HG03378 (cell line): ENCODE measurements at regions not wholly inside any gene's neighbourhood (a gene's known extent, or its start where the extent isn't known, plus 50 kb on each side); places are given as distances from the start of the nearest gene placed in this dataset.

Source experiments
- ATAC-seq: cut with Tn5 transposase; IDR thresholded peaks from one replicate; pipeline ENCODE4 v1.9.1; 2021; ENCODE audit warnings: mild to moderate bottlenecking, moderate library complexity; ENCODE audit not compliant: unreplicated experiment

GRCh38 chr13:74045583-74045982 lies 88.6 kb downstream of the KLF12 start:
- ATAC-seq: no peak

GRCh38 chr13:74043237-74043636 lies 91.0 kb downstream of the KLF12 start:
- ATAC-seq: no peak

- ATAC-seq: peak; percentile 58
These were observed 94.0 kb downstream of the KLF12 start for GRCh38 chr13:74040200-74040599.

- no peak for ATAC-seq
These were observed 94.5 kb downstream of the KLF12 start for GRCh38 chr13:74039667-74040066.

DNA sequence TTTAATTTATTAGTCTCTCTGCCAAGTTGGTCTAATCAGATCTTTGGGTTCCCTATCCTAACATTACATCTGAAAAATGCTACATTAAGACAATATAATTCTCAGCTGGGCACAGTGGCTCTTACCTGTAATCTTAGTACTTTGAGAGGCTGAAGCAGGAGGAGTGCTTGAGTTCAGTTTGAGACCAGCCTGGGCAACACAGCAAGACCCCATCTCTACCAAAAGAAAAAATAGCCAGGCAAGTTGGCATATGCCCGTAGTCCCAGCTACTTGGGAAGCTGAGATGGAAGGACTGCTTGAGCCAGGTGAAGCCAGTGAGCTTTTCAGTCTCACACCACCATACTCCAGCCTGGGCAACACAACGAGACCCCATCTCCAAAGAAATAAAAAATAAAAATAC lies 95.0 kb downstream of the KLF12 start:
- no peak for ATAC-seq

DNA sequence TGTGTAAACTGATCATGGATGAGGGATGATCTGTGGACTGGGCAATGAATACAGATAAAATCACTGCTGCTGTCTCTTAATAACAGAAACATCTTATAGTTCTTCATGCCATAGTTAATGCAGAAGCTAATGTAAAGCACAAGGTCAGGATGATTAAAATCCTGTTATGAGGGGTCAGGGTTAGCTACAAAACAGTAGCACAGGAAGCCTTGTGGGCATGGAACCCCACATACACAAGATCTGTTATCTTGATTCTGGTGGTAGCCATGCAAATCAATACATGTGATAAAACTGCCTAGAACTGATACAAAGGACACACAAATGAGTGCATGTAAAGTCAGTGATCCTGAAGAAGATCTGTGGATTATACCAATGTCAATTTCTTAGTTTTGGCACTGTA lies 96.4 kb downstream of the KLF12 start:
- peak; percentile 64 for ATAC-seq

DNA sequence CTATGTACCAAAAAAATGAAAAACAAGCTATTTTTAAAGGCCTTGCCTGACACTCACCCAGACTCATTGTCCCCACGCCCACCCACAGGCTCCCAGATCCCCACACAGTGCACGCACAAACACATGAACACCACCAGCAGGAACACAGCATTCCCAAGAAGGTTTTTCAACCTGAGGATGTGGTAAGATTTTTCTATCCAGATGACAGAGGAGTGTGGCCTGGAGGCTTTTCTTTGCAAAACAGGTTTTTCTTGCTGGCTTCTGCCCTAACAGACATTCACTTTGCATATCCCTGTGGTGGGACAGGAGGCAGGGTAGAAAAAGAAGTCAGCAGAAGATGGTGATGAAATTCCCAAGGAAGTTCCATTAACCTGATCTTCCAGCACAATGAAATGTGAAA lies 97.8 kb downstream of the KLF12 start:
- no peak for ATAC-seq

DNA sequence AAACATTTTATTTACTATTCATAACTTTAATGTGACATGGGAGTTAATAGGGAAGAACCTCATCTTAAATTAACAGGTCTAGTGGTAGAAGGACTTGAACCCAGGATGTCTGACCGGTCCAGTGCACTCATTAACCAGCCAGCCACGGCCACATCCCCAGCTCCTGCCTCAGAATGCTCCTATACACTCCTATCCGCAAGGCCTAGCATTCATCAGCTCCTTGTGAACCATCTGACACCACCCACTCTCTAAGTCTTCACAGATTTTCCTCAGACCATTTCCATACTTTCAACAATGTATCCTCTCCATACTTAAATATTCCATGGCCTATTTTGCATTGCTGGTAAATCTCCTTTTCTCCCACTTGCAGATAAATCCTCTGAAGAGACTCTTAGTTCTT lies 98.3 kb downstream of the KLF12 start:
- ATAC-seq: no peak

- no peak for ATAC-seq
These were observed 101.9 kb downstream of the KLF12 start for GRCh38 chr13:74032325-74032724.

- ATAC-seq: peak; percentile 41
These were observed 106.9 kb downstream of the KLF12 start for GRCh38 chr13:74027161-74027779.

DNA sequence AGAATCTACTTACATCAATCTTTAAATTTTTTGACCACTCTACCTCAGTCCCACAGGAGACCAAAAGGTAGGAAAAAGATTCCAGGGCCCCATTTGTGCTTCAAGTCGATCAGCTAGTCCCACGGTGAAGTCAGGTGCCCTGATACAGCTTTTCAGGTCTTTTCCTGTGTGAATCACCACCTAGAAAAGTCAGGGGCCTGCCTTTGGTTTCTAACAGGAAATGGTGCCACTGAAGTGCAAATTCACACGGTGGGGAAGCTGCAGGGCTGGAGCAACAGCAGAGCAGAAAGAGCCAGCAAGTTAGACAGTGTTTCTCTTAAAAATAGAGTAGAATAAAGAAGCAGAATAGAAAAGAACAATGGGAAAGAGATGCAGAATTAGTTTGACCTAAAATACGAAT lies 107.5 kb downstream of the KLF12 start:
- peak; percentile 85 for ATAC-seq

GRCh38 chr13:74025369-74025768 lies 108.8 kb downstream of the KLF12 start:
- peak; percentile 46 for ATAC-seq

DNA sequence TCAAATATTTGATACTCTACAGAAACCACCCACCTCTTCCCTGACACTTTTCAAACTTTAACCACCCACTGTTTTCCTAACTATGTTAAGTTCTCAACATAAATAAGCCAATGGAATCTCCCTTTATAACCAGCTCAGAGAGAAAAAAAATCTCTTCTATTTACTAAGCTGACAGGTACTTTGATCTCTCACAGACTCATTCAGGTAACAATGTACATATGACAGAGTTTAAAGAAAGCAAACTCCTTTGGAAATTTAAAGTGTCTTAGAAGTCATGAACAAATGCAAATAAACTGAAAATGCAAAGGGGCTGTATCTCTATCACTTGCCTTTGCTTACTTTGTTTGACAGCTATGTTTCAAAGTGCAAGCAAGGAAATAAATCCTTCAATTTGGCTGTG lies 109.3 kb downstream of the KLF12 start:
- ATAC-seq: no peak

DNA sequence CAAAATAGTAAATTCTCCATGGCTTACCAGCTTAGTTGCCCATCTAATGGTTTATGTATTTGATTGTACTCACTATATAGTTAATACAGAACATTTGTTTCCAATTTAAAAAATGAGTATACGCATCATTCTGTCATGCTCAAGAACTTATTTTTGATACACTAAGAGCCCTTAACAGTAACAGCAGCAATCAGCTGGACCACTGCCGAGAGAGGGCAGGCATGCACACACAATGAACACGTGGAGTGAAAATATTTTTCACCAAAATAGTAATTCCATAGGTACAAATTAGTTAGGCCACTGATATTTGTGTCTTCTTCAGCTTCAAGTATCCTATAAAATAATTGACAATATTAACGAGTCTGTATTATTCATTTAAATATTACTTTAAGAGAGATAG lies 109.9 kb downstream of the KLF12 start:
- no peak for ATAC-seq

DNA sequence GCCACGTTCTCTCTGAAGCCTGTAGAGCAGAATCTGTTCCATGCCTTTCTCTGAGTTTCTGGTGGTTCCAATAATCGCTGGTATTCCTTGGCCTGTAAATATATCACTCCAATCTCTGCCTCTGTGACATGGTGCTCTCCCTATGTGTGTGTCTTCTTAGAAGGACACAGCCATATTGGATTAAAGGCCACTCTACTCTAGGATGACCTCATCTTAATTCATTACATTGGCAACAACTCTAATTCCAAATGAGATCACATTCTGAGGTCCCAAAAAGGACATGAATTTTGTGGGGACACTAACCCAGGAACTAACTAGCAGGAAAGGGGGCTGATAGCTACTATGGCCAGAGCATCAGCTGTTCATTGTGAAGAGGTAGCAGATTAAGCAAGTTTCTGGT lies 110.7 kb downstream of the KLF12 start:
- no peak for ATAC-seq

DNA sequence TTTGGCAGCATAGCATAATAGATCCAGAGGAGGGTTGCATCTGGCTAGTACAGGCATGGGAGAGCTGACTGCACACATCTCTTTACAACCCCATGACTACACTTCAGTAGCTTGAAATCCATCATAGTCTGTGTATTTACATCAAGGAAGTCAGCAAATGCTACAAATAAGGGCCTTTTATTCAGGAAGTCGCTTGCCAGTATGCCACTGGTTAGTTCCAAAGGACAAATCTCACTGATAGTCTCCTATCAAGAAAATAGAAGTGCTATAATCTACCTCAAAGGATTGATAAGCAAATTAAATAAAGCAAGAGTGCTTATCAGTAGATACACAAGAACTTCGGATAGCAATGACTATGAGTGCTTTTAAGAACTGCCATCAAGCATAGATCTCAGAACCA lies 112.7 kb downstream of the KLF12 start:
- no peak for ATAC-seq

GRCh38 chr13:74018062-74018431 lies 116.2 kb downstream of the KLF12 start:
- ATAC-seq: no peak

GRCh38 chr13:74017301-74018061 lies 116.7 kb downstream of the KLF12 start:
- peak; percentile 82 for ATAC-seq

DNA sequence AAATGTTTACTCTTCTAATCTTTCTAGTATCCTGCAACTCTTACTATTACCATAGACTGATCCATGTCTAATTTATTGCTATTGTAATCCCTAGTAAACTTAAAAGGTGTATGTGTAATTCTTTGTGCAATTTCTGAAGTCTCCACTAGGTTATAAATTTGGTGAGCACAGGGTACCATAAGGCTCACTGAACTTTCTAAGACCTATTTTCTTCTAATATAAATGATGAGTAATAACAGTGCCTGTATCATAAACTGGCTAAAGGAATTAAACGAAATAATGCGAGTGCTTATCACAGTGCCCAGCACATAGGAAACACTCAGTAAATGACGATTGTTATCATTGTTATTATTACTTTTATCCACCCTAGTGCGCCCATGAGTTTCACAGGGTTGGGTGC lies 119.1 kb downstream of the KLF12 start:
- ATAC-seq: peak; percentile 54

GRCh38 chr13:74009100-74009668 lies 125.0 kb downstream of the KLF12 start:
- ATAC-seq: no peak

- ATAC-seq: no peak
These were observed 127.5 kb downstream of the KLF12 start for GRCh38 chr13:74006666-74007065.
